Karpas-422 (cell line): ENCODE measurements at regions not wholly inside any gene's neighbourhood (a gene's known extent, or its start where the extent isn't known, plus 50 kb on each side); places are given as distances from the start of the nearest gene placed in this dataset.
A peak's percentile ranks its signal among the peaks of the same experiment; 100 is the strongest.
"Not testable (repeated sequence)": the region's sequence is repeated elsewhere in the genome, so short reads cannot be mapped to it uniquely, and the experiment has no call there.

Source experiments
- DNase-seq: peaks from one replicate; pipeline ENCODE4 v3.0.0-alpha.2; 2015
- H2AFZ ChIP-seq: fragments of 200-600 bp; sonication (generic); 2 replicates; pipeline ENCODE4 v1.6.1; 2014; ENCODE audit warnings: antibody characterized with exemption, low read length, mixed read lengths
- H3K27ac ChIP-seq: fragments of 200-600 bp; sonication (generic); 2 replicates; pipeline ENCODE4 v1.5.1; 2014; ENCODE audit warnings: mild to moderate bottlenecking, low read length, moderate library complexity
- H3K27me3 ChIP-seq: fragments of 200-600 bp; sonication (generic); 2 replicates; pipeline ENCODE4 v1.6.1; 2014; ENCODE audit warnings: low read length, mixed read lengths
- H3K36me3 ChIP-seq: fragments of 200-600 bp; sonication (generic); 2 replicates; pipeline ENCODE4 v1.6.1; 2014; ENCODE audit warnings: low read length, mixed read lengths; ENCODE audit not compliant: insufficient read depth
- H3K4me1 ChIP-seq: fragments of 200-600 bp; sonication (generic); 2 replicates; pipeline ENCODE4 v1.6.1; 2014; ENCODE audit warnings: mild to moderate bottlenecking, low read length, mixed read lengths
- H3K4me2 ChIP-seq: fragments of 200-600 bp; sonication (generic); 2 replicates; pipeline ENCODE4 v1.6.1; 2014; ENCODE audit warnings: low read length, low read depth, mild to moderate bottlenecking; ENCODE audit not compliant: poor library complexity, severe bottlenecking
- H3K4me3 ChIP-seq: fragments of 200-600 bp; sonication (generic); 2 replicates; pipeline ENCODE4 v1.5.1; 2014; ENCODE audit warnings: mild to moderate bottlenecking, antibody characterized with exemption, low read length, mixed read lengths
- H3K79me2 ChIP-seq: fragments of 200-600 bp; sonication (generic); 2 replicates; pipeline ENCODE4 v1.6.1; 2014; ENCODE audit warnings: mild to moderate bottlenecking, low read length, mixed read lengths
- H3K9ac ChIP-seq: fragments of 200-600 bp; sonication (generic); 2 replicates; pipeline ENCODE4 v1.6.0; 2014; ENCODE audit warnings: low read length
- H3K9me2 ChIP-seq: fragments of 200-600 bp; sonication (generic), shearing (Covaris generic); replicated peaks from 2 replicates; pipeline ENCODE4 v1.6.0; 2014; ENCODE audit warnings: mild to moderate bottlenecking, low read length, moderate library complexity; ENCODE audit not compliant: insufficient read depth
- H3K9me3 ChIP-seq: fragments of 300-700, 200-600 bp; sonication (generic); 2 replicates; pipeline ENCODE4 v1.6.1; 2014; ENCODE audit warnings: low read length, mixed read lengths
- H4K20me1 ChIP-seq: fragments of 200-600 bp; sonication (generic); 2 replicates; pipeline ENCODE4 v1.6.1; 2014; ENCODE audit warnings: mild to moderate bottlenecking, antibody characterized with exemption, low read length, low read depth; ENCODE audit not compliant: insufficient read depth

GRCh38 chr13:63739112-63739735 is 2323.6 kb upstream of the PCDH20 start:
- H3K79me2 ChIP-seq = not testable (repeated sequence)

GRCh38 chr13:63737418-63737817 is 2321.8 kb upstream of the PCDH20 start:
- Histone ChIP-seq H2AFZ (no peak overlapping the region), H3K4me1 (no peaks in the 10 kb centered on the region), H3K4me3 (no peak overlapping the region), H3K27ac (no peak overlapping the region), H3K9me2 (no peaks in the 10 kb centered on the region), H3K9ac (no peak overlapping the region), H3K4me2 (no peak overlapping the region), H3K27me3 (no peaks in the 10 kb centered on the region), H4K20me1 (no peaks in the 10 kb centered on the region), H3K79me2 (no peaks in the 10 kb centered on the region), H3K36me3 (no peaks in the 10 kb centered on the region), H3K9me3 (no peaks in the 10 kb centered on the region; the same call in 1 of the 2 replicates)
- no peak for DNase-seq

More at GRCh38 chr13:63739112-63739735, 2323.6 kb upstream of the PCDH20 start:
- not testable (repeated sequence) for DNase-seq, H2AFZ ChIP-seq, H3K9me2 ChIP-seq, H3K27ac ChIP-seq, H4K20me1 ChIP-seq, H3K4me3 ChIP-seq, H3K4me2 ChIP-seq, H3K9me3 ChIP-seq, H3K36me3 ChIP-seq, H3K9ac ChIP-seq, H3K27me3 ChIP-seq, H3K4me1 ChIP-seq

GRCh38 chr13:63731896-63732295 is 2316.2 kb upstream of the PCDH20 start:
- Histone ChIP-seq H2AFZ (peak overlapping the region; percentile 69), H3K4me3 (no peak overlapping the region), H3K27ac (no peak overlapping the region), H3K4me1 (no peaks in the 10 kb centered on the region), H3K9me3 (no peaks in the 10 kb centered on the region), H4K20me1 (no peaks in the 10 kb centered on the region), H3K9me2 (no peaks in the 10 kb centered on the region), H3K79me2 (no peaks in the 10 kb centered on the region), H3K27me3 (no peaks in the 10 kb centered on the region), H3K36me3 (no peaks in the 10 kb centered on the region), H3K9ac (no peak overlapping the region), H3K4me2 (no peak overlapping the region)
- no peak for DNase-seq

- not testable (repeated sequence) for H3K9ac ChIP-seq, H3K9me3 ChIP-seq, H3K36me3 ChIP-seq, H3K27me3 ChIP-seq, H3K4me1 ChIP-seq, H3K79me2 ChIP-seq, H4K20me1 ChIP-seq, H2AFZ ChIP-seq, H3K27ac ChIP-seq, DNase-seq, H3K4me3 ChIP-seq, H3K9me2 ChIP-seq, H3K4me2 ChIP-seq
Measured at GRCh38 chr13:63712159-63712558, 2296.5 kb upstream of the PCDH20 start.

- no peak overlapping the region for H3K27ac ChIP-seq
- no peak overlapping the region for H3K4me2 ChIP-seq
- no peaks in the 10 kb centered on the region for H3K27me3 ChIP-seq
- no peak overlapping the region for H3K9ac ChIP-seq
- no peaks in the 10 kb centered on the region for H3K9me3 ChIP-seq
- H3K4me1 ChIP-seq = no peaks in the 10 kb centered on the region
- no peaks in the 10 kb centered on the region for H3K36me3 ChIP-seq
- no peaks in the 10 kb centered on the region for H4K20me1 ChIP-seq
- H2AFZ ChIP-seq = 0 out of 2 replicates have a peak overlapping the region, but pooled peaks have one; percentile 50
- H3K79me2 ChIP-seq = no peaks in the 10 kb centered on the region
- no peaks in the 10 kb centered on the region for H3K9me2 ChIP-seq
- no peak for DNase-seq
- H3K4me3 ChIP-seq = no peak overlapping the region
Measured at GRCh38 chr13:63706751-63707150, 2291.1 kb upstream of the PCDH20 start.

- Histone ChIP-seq H3K9me3 (no peaks in the 10 kb centered on the region), H3K9me2 (no peaks in the 10 kb centered on the region), H3K4me1 (no peaks in the 10 kb centered on the region), H3K36me3 (no peaks in the 10 kb centered on the region), H3K79me2 (no peaks in the 10 kb centered on the region), H2AFZ (peak overlapping the region; percentile 69), H3K4me3 (no peak overlapping the region), H3K27me3 (no peaks in the 10 kb centered on the region), H3K27ac (no peak overlapping the region), H3K9ac (no peak overlapping the region), H4K20me1 (no peaks in the 10 kb centered on the region), H3K4me2 (no peak overlapping the region)
- no peak for DNase-seq
Measured at GRCh38 chr13:63704521-63704920, 2288.9 kb upstream of the PCDH20 start.

GRCh38 chr13:63700350-63700749 is 2284.7 kb upstream of the PCDH20 start:
- no peaks in the 10 kb centered on the region for H3K9me2 ChIP-seq
- no peak for DNase-seq
- no peaks in the 10 kb centered on the region for H3K36me3 ChIP-seq
- H3K4me1 ChIP-seq = no peaks in the 10 kb centered on the region
- no peaks in the 10 kb centered on the region for H3K27me3 ChIP-seq
- H4K20me1 ChIP-seq = no peaks in the 10 kb centered on the region
- H2AFZ ChIP-seq = no peak overlapping the region
- H3K4me3 ChIP-seq = no peak overlapping the region
- no peaks in the 10 kb centered on the region for H3K79me2 ChIP-seq
- no peak overlapping the region for H3K27ac ChIP-seq
- no peaks in the 10 kb centered on the region for H3K9me3 ChIP-seq
- no peak overlapping the region for H3K4me2 ChIP-seq
- no peak overlapping the region for H3K9ac ChIP-seq

- no peak for DNase-seq
- Histone ChIP-seq H3K4me3 (no peak overlapping the region), H3K79me2 (no peaks in the 10 kb centered on the region), H3K27ac (no peak overlapping the region), H3K4me2 (no peak overlapping the region), H3K9me2 (no peaks in the 10 kb centered on the region), H2AFZ (0 out of 2 replicates have a peak overlapping the region, but pooled peaks have one; percentile 30), H3K9ac (no peak overlapping the region), H3K4me1 (no peaks in the 10 kb centered on the region), H3K27me3 (no peaks in the 10 kb centered on the region), H3K36me3 (no peaks in the 10 kb centered on the region), H3K9me3 (no peaks in the 10 kb centered on the region), H4K20me1 (no peaks in the 10 kb centered on the region)
Measured at GRCh38 chr13:63699948-63700347, 2284.3 kb upstream of the PCDH20 start.
